Type B pancreatic cell (in vitro differentiated cells): ENCODE measurements at regions not wholly inside any gene's neighbourhood (a gene's known extent, or its start where the extent isn't known, plus 50 kb on each side); places are given as distances from the start of the nearest gene placed in this dataset.
"Not testable (repeated sequence)": the region's sequence is repeated elsewhere in the genome, so short reads cannot be mapped to it uniquely, and the experiment has no call there.

Experiments
- DNase-seq: peaks from one replicate; pipeline ENCODE4 v3.0.0; 2021; ENCODE audit warnings: mixed read lengths; ENCODE audit not compliant: unreplicated experiment; ENCODE audit errors: extremely low spot score
- H3K27ac Mint-ChIP-seq: 2 replicates; pipeline ENCODE4 v1.8.0; 2021; ENCODE audit warnings: mild to moderate bottlenecking, mixed read lengths
- H3K27me3 Mint-ChIP-seq: 2 replicates; pipeline ENCODE4 v1.8.0; 2021; ENCODE audit warnings: mixed read lengths
- H3K36me3 Mint-ChIP-seq: 2 replicates; pipeline ENCODE4 v1.8.0; 2021; ENCODE audit warnings: mixed read lengths
- H3K4me1 Mint-ChIP-seq: one replicate; pipeline ENCODE4 v1.8.0; 2021; ENCODE audit warnings: mixed read lengths; ENCODE audit not compliant: unreplicated experiment
- H3K4me3 Mint-ChIP-seq: 2 replicates; pipeline ENCODE4 v1.8.0; 2021; ENCODE audit warnings: mild to moderate bottlenecking, mixed read lengths
- H3K9me3 Mint-ChIP-seq: 2 replicates; pipeline ENCODE4 v1.8.0; 2021; ENCODE audit warnings: mixed read lengths
- TF ChIP-seq, protein P1 (sequence below): fragments of 200-600 bp; sonication (generic); conservative IDR thresholded peaks from 2 replicates; pipeline ENCODE4 v1.5.0; 2021; ENCODE audit warnings: antibody characterized with exemption, mild to moderate bottlenecking

DNA sequence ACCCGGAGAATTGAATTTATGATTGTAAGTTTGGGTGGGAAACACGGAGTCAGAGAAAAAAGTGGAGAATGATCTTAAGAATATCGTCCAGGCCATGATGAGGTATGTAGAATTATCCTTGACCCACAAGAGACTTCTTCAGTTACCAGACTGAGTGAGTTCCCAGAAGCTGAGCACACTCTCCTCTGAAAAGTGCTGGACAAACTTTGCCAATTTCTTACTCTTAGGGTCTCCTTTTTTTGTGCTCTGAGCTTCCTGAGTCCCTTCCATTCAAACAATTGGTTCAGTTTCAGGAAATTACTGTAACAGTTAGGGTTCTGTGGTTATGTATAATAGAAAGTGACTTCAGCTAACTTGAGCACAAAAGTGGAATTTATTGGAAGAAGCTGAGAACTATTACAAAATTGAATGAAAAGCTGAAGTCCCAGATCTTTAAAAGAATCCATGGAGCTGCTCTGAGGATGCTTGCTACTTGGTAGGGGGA is 50.6 kb upstream of the EHBP1 start:
- H3K9me3 Mint-ChIP-seq: peaks cover 4% of the 10 kb centered on the region
- TF ChIP-seq, protein P1, sequence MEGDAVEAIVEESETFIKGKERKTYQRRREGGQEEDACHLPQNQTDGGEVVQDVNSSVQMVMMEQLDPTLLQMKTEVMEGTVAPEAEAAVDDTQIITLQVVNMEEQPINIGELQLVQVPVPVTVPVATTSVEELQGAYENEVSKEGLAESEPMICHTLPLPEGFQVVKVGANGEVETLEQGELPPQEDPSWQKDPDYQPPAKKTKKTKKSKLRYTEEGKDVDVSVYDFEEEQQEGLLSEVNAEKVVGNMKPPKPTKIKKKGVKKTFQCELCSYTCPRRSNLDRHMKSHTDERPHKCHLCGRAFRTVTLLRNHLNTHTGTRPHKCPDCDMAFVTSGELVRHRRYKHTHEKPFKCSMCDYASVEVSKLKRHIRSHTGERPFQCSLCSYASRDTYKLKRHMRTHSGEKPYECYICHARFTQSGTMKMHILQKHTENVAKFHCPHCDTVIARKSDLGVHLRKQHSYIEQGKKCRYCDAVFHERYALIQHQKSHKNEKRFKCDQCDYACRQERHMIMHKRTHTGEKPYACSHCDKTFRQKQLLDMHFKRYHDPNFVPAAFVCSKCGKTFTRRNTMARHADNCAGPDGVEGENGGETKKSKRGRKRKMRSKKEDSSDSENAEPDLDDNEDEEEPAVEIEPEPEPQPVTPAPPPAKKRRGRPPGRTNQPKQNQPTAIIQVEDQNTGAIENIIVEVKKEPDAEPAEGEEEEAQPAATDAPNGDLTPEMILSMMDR: no peak
- H3K4me3 Mint-ChIP-seq: no peak overlapping the region
- no peaks in the 10 kb centered on the region for H3K36me3 Mint-ChIP-seq
- peaks cover 6% of the 10 kb centered on the region for H3K4me1 Mint-ChIP-seq
- no peaks in the 10 kb centered on the region for H3K27me3 Mint-ChIP-seq
- no peak for DNase-seq
- no peak overlapping the region for H3K27ac Mint-ChIP-seq

DNA sequence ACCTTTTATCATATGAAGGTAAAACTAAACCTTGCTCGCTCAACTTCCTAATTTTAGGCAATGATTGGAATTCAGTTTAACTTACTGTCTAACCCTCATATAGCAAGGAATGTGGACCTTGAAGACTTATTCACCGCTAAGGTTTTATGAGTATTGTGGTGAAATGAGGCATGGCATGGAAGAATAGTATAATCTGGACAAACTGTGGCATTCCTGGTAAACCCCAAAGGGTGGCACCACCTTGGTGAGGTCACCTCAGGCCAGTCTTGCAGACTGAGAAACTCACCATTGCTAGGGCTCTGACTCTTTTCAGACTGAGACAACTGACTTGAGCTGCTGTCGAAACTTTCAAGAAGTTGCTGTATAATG is 51.1 kb upstream of the EHBP1 start:
- H3K36me3 Mint-ChIP-seq: no peaks in the 10 kb centered on the region
- H3K4me3 Mint-ChIP-seq: no peak overlapping the region
- no peak for DNase-seq
- TF ChIP-seq, protein P1: no peak
- no peaks in the 10 kb centered on the region for H3K27me3 Mint-ChIP-seq
- peaks cover 4% of the 10 kb centered on the region for H3K9me3 Mint-ChIP-seq
- H3K4me1 Mint-ChIP-seq: peaks cover 4% of the 10 kb centered on the region
- peak overlapping the region; percentile 39 for H3K27ac Mint-ChIP-seq

DNA sequence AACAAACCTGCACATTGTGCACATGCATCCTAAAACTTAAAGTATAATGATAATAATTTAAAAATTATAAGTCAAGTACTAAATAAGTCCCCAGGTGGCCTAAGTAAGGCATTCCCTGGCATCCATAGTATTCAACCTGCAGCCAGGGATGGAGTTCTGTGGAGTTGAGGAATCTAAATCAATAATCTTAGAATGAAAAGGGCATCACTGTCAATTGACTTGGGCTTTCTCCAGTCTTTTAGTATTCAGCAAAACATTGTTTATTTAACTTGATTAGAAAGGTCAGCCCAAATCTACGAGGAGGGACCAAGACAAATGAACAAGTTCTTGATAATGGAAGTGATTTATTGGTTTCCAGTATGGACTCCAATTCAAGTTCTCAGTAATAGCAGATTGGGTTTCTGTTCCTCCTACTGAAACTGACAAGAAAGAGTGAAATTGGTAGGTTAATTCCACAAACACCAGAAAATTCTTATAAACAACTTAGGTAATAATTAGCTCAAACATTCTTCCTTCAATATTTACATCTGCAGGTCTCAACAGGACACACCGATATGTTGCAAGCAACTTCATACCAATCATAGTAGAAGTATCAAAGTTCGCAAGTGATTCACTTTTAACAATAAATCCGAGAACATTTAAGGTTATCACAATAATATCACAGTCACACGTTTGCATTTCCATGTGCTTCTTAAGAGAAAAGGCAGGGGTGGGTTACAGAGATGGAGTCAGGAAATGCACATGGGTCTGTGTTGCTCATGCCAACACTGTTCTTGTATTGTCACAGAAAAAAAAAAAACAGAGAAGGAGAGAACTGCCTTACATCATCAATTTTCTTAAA is 51.7 kb upstream of the EHBP1 start:
- Mint-ChIP-seq H3K36me3 (no peaks in the 10 kb centered on the region), H3K27ac (peak overlapping the region; percentile 39), H3K9me3 (peaks cover 4% of the 10 kb centered on the region), H3K4me3 (no peak overlapping the region), H3K4me1 (peaks cover 4% of the 10 kb centered on the region), H3K27me3 (no peaks in the 10 kb centered on the region)
- TF ChIP-seq, protein P1: no peak
- no peak for DNase-seq

DNA sequence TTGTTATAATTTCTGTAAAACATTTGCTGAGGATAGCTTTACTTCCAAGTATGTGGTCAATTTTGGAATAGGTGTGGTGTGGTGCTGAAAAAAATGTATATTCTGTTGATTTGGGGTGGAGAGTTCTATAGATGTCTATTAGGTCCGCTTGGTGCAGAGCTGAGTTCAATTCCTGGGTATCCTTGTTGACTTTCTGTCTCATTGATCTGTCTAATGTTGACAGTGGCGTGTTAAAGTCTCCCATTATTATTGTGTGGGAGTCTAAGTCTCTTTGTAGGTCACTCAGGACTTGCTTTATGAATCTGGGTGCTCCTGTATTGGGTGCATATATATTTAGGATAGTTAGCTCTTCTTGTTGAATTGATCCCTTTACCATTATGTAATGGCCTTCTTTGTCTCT is 56.4 kb upstream of the EHBP1 start:
- not testable (repeated sequence) for H3K9me3 Mint-ChIP-seq, H3K27me3 Mint-ChIP-seq, H3K27ac Mint-ChIP-seq, DNase-seq, H3K36me3 Mint-ChIP-seq, H3K4me1 Mint-ChIP-seq, H3K4me3 Mint-ChIP-seq

DNA sequence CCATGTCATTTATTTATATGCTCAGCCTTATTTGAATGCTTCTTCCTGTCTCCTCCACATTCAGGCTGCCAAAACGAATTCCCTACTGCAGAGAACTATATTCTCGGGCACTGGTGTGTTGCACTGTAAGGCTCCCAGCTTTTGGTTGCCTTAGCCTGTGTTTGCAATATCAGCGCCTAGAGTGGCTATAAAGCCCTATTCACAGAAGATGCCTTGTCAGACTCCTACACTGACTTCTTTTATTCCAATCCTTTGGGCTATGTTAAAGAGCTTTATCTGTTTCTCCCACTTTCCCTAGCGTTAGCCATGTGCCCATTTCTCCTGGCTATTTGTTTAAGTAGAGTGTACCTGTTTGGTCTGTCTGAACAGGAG is 62.4 kb upstream of the EHBP1 start:
- DNase-seq: no peak
- Mint-ChIP-seq H3K4me1 (peaks cover 13% of the 10 kb centered on the region), H3K27me3 (no peaks in the 10 kb centered on the region), H3K9me3 (peaks cover 6% of the 10 kb centered on the region), H3K27ac (no peak overlapping the region), H3K36me3 (no peaks in the 10 kb centered on the region), H3K4me3 (no peak overlapping the region)
- TF ChIP-seq, protein P1: no peak

DNA sequence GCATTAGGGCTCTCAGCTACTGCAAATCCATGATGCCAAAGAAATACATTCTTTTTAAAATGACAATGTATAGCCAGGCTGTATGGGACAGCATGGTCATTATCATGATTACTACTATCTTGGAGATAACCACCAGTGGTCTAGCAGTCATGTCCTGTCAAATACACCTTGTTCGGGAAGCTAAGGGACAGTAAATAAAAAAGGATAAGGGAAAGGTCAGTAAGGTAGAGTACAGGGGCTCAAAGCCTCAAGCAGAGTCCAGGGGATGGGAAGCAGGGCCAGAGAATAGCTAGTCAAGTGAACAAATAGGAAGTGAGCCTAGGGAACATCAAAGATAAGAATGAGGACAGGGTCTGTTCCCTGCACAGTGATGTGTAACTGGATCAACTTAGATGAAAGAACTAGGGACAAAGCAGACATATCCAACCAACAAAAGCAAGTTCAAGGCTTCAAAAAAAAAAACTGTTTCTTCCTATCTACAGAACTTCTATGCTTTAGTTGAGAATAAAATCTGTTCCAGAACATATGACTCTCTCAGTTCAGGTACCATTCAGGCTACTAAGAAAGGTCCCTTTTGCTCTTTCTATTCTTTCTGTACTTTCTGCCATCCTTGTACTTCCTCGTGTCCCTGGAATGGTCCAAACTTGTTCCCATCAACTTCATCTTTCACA is 62.9 kb upstream of the EHBP1 start:
- Mint-ChIP-seq H3K4me1 (peaks cover 13% of the 10 kb centered on the region), H3K27ac (no peak overlapping the region)

More for the DNA sequence above, 62.9 kb upstream of the EHBP1 start:
- Mint-ChIP-seq H3K9me3 (peaks cover 6% of the 10 kb centered on the region), H3K4me3 (no peak overlapping the region), H3K36me3 (no peaks in the 10 kb centered on the region), H3K27me3 (no peaks in the 10 kb centered on the region)
- TF ChIP-seq, protein P1: no peak
- DNase-seq: no peak
